ENCODE measurements at regions not wholly inside any gene's neighbourhood (a gene's known extent, or its start where the extent isn't known, plus 50 kb on each side); places are given as distances from the start of the nearest gene placed in this dataset.

DNA sequence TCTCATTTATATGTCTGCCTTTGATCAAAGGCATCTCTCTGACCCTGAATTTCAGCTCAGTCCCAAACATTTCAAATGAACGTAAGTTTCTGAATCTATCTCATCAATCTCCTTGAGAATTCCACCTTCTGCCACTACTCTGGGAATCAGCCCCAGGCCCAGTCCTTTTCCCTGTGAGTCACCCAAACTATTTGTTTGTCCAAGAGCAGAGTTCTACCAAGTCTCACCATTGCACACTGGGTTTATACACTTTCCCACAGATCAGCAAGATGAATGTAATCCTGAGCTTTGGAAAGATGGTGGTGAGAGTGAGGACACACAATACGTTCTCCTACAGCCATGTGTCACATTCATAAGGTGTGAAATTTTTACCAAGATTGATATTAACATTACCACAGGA lies 251.3 kb upstream of the VWC2 start:
- TF ChIP-seq, protein P1, sequence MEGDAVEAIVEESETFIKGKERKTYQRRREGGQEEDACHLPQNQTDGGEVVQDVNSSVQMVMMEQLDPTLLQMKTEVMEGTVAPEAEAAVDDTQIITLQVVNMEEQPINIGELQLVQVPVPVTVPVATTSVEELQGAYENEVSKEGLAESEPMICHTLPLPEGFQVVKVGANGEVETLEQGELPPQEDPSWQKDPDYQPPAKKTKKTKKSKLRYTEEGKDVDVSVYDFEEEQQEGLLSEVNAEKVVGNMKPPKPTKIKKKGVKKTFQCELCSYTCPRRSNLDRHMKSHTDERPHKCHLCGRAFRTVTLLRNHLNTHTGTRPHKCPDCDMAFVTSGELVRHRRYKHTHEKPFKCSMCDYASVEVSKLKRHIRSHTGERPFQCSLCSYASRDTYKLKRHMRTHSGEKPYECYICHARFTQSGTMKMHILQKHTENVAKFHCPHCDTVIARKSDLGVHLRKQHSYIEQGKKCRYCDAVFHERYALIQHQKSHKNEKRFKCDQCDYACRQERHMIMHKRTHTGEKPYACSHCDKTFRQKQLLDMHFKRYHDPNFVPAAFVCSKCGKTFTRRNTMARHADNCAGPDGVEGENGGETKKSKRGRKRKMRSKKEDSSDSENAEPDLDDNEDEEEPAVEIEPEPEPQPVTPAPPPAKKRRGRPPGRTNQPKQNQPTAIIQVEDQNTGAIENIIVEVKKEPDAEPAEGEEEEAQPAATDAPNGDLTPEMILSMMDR (conservative IDR thresholded peaks at IDR 0.05): no peak
- TF ChIP-seq ZFX (IDR thresholded peaks at IDR 0.05): no peak

Measured in C4-2B (cell line).